ENCODE measurements at regions not wholly inside any gene's neighbourhood (a gene's known extent, or its start where the extent isn't known, plus 50 kb on each side); places are given as distances from the start of the nearest gene placed in this dataset.

DNA sequence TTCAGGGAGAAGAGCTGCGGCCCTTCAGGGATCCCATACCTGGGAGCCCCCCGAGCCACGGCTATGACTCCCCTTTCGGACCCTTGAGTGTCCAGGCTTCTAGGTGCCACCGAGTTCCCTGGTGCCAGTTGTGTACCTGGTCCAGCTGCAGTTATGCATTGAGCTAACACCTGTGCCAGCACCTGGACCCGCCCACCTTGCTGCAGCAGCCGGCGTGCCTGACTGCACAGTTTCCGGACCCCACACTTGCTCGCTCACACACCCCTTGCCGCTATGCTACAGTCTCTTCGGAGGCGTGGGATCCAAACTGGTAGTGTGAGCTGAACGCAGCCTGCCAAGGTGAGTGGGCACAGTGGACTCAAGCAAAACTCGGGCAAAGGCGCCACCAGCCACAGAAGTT, 284.5 kb upstream of the ROBO1 start:
- DNase-seq (ENCODE audit: low spot score): no peak

DNA sequence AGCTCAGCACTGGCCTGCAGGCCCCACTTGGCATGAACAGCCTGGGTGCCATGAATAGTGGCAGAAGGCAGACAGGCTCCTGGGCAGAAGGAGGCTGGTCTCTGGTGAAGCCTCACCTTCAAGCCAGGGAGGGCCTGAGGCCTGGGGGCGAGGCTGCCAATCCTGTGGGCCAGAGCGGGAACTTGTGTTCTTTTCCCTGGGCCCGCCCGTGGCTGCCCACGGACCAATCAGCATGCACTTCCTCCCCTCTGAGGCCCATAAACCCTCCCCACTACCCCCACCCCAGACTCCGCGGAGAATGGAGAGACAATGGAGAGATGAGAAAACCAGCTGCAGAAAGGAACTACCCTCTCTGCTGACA, 283.8 kb upstream of the ROBO1 start:
- DNase-seq (ENCODE audit: low spot score): no peak

DNA sequence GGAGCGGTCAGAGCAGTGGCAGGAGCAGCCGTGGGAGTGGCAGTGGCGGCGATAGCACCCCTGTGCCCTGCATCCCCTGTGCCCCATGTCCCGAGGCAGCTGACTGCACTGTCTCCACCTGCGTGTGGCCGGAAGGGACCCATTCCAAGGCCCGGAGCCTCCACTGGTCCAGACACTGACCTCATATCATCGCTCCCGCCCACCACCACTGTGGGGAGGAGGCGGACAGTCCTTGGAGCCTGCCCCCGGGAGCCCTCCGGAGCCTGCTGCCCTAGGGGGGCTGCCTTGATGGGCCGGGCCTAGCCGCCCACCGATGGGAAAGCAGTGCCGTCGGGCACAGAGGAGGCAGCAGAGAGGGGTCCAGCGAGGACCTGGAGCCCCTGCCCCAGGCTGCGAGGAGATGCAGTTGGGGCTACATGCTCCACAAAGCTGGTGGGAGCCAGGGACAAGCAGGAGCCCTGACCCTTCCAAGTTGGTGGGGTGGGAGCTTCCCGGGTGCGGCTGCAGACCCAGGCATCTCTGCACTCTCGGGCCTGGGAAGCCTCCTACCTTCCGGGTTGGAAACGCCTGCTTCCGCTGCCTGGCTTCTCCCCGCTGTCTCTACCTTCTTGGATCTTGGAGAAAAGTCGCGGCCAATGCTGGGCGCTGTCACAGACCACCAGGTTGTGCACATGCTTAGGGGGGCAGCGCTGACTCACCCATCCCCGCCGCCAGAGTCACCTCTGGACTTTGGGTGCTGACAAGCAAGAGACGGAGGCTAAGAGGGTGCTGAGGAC, 283.2 kb upstream of the ROBO1 start:
- no peak for DNase-seq (ENCODE audit: low spot score)

DNA sequence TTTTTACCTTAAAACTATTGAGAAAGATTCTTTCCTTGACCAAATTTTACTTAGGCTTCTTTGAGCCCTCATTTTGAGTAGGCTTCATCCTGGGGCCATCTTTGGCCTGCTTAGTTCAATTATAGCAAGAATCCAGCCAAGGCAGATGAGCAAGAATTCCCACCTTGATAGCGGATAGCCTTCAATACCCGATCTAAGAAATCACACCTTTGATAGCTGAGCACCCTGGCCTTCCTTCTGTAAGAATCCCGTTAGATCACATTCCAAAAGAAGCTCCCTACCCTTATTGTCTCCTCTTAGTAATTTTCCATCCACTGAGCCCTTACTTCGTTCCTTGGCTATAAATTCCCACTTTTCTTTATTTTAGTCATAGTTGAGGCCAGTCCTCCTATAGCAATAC, 275.4 kb upstream of the ROBO1 start:
- DNase-seq (ENCODE audit: low spot score): no peak

DNA sequence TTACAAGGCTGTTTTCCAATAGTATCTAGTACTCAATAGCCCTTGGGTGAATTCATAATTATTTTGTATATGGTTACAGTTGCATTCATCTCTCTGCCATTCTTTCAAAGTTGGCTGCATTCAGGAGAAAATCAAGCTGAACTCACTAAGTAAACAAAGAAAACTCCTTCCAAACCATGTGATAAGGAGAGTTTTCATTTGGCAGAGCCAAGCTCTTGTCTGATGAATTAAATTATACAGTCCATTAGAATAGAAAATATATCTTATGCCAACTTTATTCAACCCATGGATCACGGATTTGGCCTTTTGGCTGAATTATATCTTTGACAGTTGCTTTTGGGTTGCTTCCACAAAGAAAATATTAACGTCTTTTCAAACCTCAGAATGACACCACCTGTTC, 272.3 kb upstream of the ROBO1 start:
- DNase-seq (ENCODE audit: low spot score): no peak

DNA sequence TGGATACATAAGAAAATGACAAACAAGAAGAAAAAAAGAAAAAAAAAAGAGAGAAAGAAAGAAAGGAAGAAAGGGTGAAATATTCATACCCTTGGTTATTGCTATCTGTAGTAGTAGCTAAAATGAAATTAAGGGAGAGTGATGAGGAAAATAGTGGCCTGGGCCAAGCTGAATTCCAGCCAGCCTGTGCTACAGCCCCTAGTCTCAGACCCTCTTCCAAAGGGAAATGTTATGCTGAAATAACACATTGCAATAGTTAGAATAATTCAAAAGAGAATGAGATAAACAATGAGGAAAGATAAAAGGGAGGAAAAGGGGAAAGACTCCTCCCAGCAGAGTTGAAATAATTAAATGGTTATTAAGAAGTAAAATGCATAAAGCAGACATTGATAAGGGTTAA, 268.4 kb upstream of the ROBO1 start:
- no peak for DNase-seq (ENCODE audit: low spot score)

DNA sequence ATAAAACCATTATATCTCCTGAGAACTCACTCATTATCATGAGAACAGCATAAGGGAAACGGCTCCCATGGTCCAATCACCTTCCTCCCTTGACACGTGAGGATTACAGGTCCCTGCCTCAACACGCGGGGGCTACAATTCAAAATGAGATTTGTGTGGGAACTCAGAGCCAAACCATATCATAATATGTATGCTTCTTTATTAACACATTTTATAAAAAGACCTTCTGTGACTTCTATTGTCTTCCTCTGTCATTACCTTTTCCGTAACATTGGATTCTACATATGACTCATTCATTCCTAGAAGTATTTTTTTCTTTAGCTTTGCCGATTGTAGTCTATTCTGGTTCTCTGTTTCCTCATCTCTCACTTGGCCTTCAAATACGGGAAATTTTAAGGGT, 267.2 kb upstream of the ROBO1 start:
- DNase-seq (ENCODE audit: low spot score): no peak

DNA sequence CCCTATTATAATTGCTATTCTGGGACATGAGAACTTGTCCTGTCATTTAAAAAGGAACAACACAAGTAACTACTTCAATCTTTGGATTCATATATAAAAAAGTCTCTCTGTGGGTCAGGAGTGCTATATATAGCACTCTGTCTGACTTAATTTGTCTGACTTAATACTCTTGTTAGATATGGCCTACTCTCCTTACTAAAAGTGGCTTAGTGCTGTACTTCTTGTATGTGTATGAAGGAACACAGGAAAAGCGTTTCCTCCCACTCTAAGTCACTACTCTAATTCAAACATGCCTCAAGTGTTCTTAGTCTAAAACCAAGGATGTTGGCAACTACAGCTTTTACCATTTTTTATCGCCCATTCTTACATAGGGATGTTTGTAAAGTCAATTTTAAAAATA, 255.2 kb upstream of the ROBO1 start:
- DNase-seq (ENCODE audit: low spot score): no peak

DNA sequence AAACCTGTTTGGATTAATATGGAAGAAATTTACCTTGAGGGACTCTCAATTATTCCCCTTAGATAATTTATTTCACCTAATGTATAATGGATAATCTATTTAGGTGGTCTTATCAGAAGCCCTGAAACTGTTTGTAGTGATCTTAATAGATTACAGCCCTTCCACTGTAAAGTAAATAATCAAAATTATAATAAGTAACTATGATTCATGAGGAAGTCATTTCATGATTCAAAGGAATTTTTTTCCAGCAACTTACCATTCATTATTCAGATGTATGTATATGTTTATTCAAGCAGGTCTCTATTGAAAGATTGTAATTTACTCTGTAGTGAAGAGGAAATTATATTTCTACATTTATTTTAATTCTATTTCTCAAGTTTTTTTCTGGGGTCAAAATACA, 250.6 kb upstream of the ROBO1 start:
- DNase-seq (ENCODE audit: low spot score): no peak

DNA sequence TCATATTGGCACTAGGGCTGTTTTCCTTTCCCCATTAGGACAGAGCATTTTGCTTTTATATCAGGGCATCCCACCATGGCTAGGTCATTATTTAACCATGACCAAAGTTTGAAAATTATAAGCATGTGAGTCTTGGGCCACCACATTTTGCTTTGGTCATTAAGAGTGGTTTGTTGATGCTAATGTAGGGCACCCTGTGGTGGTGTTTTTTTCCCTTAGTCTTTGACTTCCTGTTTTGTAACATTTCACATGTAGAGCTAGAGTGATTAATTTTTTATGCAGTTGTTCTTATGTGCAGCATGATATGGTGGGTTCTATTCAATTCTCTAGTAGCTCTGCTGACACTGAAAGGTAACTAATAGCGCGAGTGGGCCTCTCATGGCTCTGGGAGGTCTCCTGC, 249.6 kb upstream of the ROBO1 start:
- no peak for DNase-seq (ENCODE audit: low spot score)

DNA sequence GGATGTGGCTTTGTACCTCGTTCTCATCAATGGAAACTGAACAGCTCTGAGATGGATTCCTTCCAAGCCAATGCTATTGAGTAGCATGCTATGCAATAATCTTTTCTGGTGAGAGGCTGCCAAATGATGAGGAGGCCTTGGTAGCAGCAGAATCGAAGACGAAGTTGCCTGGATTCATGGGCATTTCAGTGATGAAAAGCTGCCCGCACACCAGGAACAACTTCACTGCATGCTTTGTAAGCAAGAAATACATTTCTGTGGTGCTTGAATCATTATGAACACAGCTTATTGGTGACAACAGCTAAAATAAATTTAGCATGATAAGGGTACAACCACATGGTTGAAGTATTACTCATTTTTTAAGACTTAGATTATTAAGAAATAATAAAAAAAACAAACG, 246.8 kb upstream of the ROBO1 start:
- DNase-seq (ENCODE audit: low spot score): no peak

DNA sequence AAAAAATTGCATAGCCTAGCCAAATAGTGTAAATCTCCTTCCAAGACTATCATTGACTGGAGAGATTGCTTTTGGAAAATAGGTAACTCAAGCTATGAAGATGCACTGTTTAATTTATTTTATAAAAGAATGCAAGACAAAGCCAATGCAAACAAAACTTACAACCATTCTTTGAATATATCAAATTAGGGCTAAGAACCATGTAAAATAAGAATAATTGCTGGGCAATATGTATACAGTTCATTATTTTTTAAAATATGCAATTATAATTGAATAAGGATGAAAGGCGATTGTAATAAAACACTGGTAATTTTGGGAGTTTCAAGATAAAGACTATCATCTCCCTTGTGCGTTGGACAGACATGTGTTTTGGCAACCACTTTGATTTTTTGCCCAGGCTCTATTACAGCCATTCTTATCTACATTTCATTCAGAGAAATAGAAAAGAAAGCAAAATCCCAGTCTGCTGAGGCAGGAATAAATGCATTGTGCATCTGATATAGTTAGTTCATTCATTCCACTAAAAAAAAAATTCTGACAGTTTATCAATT, 242.3 kb upstream of the ROBO1 start:
- DNase-seq (ENCODE audit: low spot score): no peak

DNA sequence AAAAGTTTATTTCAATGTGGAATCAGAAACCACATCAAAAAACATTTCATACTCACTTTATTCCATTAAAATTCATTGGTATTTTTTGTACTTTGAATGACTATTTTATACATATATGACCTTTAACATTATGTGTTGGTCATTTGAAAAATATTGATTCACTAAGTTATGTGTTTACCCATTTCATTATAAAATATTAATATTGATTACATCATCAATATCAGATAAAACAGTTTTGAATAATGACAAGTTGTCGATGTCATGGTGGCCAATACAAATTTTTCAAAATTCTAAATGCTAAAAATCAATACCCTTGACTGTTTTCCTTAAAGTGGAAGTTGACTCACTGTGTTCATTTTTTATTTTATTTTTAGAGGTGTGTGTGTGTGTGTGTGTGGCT, 239.7 kb upstream of the ROBO1 start:
- DNase-seq (ENCODE audit: low spot score): no peak

DNA sequence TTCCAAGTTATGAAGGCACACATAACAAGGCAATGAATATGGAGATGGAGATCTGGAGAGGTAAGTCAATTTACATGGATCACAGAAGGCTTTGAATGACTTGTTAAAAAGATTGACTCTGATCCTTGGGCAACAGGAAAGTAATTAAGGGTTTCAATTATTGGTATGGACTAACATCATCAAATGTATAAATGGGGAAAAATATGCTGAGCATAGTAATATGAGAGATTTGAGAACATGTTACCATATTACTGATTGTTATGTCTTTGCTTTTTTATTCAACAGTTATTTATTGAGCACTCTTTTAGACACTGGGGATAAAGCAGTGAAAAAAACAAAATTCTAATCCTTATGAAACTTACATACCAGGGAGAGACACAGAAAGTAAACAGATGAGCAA, 238.5 kb upstream of the ROBO1 start:
- no peak for DNase-seq (ENCODE audit: low spot score)

DNA sequence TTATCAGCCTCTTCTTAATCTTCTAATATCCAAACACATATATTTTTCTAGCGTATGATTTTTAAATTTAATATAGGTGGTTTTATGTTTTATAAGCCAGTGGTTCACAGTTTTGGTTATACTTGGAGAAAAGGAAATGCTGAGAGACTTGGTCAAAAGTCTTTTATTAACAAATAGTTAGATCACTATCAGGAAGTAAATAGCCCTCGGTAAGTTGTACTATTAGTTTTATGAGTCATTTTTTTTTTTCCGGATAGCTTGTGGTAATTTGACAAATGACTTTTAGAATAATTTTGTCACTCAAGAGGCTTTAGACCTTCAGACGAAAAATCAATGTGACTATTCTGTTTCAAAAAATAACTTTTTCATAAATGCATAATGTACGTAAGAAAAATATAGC, 232.2 kb upstream of the ROBO1 start:
- no peak for DNase-seq (ENCODE audit: low spot score)

DNA sequence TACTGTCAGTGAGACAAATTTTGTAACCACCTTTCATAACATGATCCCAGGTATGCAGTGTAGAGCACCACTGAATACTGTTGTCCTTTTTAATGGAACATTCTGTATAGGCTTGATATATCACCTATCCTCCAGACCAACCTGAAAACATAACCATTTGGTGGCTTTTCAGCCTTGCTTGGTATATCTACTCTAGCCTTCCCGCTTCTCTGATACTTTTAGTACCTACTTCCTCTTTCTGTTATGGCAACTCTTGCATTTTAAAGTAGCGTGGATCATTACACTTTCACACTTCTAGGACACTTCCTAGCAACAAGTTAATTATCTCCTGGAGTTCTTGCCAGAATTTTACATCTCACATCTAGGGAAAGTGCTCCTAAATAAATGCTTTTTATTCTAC, 226.6 kb upstream of the ROBO1 start:
- no peak for DNase-seq (ENCODE audit: low spot score)

DNA sequence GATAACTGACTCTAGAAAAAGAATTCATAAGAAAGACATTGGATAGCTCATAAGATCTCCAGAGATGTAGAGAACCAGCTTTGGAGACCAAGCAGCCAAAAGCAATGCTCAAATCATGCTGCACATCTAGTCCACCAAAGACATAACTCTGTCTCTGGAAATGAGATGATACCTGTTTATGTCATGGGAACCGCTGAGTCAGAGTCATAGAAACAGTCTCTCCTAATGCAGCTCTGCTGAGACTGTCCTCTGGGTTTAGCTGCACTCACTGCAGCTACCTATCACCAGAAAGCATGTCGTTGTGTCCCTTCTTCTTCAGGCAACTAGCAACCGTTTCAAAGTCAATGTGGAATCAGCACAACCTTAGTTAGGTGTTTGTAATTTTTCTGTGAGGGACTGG, 218.5 kb upstream of the ROBO1 start:
- DNase-seq (ENCODE audit: low spot score): no peak

DNA sequence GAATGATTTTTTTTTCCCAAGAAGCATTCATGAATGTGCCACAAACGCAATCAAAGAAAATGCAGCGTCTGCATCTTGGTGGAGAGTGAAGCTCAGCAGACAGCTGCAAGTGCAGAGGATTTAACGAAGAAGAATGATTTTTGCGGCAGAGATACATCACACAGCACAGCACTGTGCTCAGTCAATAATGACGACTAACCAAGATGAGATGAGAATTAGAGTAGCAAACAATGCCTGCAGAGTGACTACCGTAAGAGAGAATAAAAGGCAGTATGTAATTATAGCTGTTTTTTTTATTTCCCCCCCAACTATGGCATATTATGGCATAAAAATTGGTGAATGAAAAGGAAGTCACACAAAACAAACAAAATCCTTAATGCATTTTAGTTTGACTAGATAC, 218.0 kb upstream of the ROBO1 start:
- DNase-seq (ENCODE audit: low spot score): no peak

DNA sequence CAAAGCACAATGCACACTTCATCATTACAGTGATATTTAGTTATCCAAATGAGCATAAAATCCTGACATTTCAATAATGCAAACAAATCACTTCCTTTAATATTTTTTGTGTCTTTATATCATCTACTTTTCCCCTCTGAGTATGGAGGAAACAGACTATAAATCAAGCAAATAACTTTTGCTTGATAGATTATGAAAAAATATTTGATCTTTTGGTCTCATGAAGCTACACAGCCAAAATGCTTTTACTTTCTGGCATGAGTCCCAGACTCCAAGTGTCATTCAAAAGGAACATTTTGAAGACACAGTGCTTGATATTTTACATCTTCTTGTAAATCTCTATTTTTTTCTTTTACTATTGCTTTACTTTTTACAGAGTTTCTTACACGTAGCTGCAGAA, 215.3 kb upstream of the ROBO1 start:
- DNase-seq (ENCODE audit: low spot score): no peak

DNA sequence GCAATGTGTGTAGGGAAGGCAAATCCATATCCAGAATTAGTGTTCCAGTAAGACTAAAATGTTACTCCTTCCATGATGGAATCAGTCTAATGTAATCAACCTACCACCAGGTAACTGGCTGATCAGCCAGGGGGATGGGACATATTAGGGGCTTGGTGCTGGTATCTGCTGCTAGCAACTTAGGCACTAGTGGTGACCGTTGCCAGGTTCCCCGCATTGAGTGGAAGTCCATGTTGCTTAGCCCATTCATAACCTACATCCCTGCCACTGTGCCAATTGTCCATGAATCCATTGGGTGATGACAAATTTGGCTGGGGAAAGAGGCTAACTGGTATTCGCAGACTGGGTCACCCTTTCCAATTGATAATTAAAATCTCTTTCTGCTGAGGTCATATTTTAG, 212.2 kb upstream of the ROBO1 start:
- DNase-seq (ENCODE audit: low spot score): no peak

DNA sequence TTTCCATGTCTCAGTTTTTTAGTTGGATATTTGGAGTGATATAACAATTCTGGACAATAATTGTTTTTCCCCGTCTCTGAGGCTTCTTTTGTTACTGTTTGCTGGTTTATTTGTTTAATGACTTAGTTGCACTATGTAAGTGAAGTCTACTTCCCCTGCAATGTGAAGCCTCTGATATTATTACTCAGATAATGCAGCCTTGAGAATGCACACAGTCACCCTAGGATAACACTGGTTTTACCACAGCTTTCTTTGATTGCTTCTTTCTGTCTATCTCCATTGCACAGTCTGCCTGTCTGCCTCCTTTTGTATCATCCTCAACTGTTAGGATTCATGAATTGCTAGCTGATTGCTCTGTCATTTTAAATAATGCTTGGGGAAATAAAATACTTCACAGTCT, 208.7 kb upstream of the ROBO1 start:
- DNase-seq (ENCODE audit: low spot score): no peak

DNA sequence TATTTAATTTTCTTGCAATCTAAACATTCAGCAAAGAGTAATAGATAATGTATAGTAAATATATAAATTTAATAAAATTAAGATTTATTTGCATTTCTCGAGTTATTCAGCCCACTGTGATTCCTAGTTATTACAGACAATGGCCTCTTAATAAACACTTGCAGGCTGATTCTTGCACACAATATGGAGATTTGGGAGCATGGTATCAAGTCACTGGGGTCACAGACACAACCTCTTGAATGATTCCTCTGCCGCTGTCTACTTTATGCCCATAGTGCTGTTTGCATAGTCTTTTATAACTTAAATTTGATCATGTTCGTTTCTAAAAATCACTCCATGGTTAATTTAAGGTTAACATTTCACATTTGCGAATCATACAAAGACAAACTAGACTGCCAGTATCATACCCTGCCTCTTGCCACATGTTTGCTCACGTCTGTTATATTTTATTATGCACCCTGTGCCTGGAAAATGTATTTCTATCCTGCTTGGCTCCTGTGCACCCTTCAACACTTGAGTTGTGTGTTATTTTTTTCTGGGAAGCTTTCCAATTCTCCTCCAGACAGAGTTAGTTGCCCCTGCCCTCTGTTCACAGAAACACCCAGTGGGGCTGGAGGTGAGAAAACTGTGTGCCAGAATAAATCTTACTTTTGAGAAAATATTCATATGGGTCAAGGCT, 206.3 kb upstream of the ROBO1 start:
- DNase-seq (ENCODE audit: low spot score): no peak

DNA sequence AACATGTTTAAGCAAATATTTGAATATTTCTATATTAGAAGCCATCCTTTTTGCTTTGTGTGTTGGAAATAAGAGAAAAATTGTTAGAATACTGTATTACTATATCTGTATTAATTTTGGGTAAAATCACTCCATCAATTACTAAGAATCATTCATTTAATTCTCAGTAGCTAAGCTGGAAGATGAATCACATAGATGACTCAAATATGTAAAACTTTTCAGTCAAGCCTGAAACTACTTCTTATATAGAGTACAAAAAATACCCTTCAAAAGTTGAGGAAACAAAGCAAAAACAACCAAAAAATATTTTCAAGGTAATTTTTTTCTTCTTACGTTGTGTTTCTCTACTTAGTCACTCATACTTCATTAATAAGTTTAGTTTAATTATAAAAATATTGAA, 205.7 kb upstream of the ROBO1 start:
- DNase-seq (ENCODE audit: low spot score): no peak

DNA sequence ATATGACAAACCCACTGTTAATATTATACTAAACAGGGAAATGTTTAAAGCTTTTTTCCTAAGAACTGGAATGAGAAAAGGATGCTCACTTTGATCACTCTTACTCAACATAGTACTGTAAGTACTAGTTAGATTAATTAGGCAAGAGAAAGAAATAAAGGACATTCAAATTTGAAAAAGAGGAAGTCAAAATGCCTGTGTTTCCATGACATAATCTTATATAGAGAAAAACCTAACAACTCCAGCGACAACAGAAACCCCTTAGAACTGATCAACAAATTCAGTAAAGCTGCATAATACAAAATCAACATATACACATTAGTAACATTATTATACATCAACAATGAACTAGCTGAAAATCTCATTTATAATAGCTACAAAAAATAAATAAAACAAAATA, 200.6 kb upstream of the ROBO1 start:
- DNase-seq (ENCODE audit: low spot score): no peak
